HepG2 (cell line): ENCODE measurements at regions not wholly inside any gene's neighbourhood (a gene's known extent, or its start where the extent isn't known, plus 50 kb on each side); places are given as distances from the start of the nearest gene placed in this dataset.

Source experiments
- ATAC-seq: fragments of 200-7000 bp; cut with Tn5 transposase; 3 replicates; pipeline ENCODE4 v1.9.1; 2020; ENCODE audit warnings: mild to moderate bottlenecking, moderate library complexity
- BruUV-seq: library from RNA; stranded (reverse); fragments of 400-500 nt; replicated peaks from 2 replicates; lab custom pipeline; 2021; lab: Mats Ljungman, UMichigan
- CTCF ChIA-PET: fragments of 300-600 bp; formaldehyde crosslinking; extraction: SDS; loops from one replicate; lab custom pipeline; 2021; ENCODE audit warnings: low total read pairs, inconsistent platforms, low intra/inter-chr PET ratio; lab: Yijun Ruan, JAX
- POLR2A ChIA-PET: fragments of 350-600 bp; sonication (Branson Sonifier 250); formaldehyde crosslinking; loops from one replicate; lab custom pipeline; 2020; ENCODE audit warnings: antibody characterized with exemption, inconsistent platforms; lab: Yijun Ruan, JAX
- DNase-seq: peaks from one replicate; pipeline ENCODE4 v3.0.0-alpha.2; 2015; ENCODE audit warnings: low spot score
- FAIRE-seq: peaks from 3 replicates; lab custom pipeline; 2011; peaks lifted over from hg19 to GRCh38; lab: Jason Lieb, UNC
- H2AFZ ChIP-seq: one replicate; pipeline ENCODE4 v1.6.1; 2011; ENCODE audit warnings: low read length, inconsistent platforms
- H3K27ac ChIP-seq: fragments of 300-600 bp; 3 replicates; pipeline ENCODE4 v1.8.0; 2011; ENCODE audit warnings: mixed run types, mild to moderate bottlenecking, mixed read lengths, low read length, inconsistent platforms; ENCODE audit not compliant: insufficient read depth; ENCODE audit errors: extremely low read length
- H3K27me3 ChIP-seq, 2 experiments: fragments of 200-600 bp in 1 of 2; 2 replicates in 1 of 2; 3 replicates in 1 of 2; pipeline versions ENCODE4 v1.6.0 to v1.8.0; 2011; ENCODE audit warnings: low read length in 2 of 2, mild to moderate bottlenecking in 2 of 2, moderate library complexity in 2 of 2, inconsistent platforms in 1 of 2; ENCODE audit not compliant: insufficient read depth in 2 of 2, control insufficient read depth in 1 of 2
- H3K36me3 ChIP-seq, 2 experiments: fragments of 200-600 bp in 1 of 2; replicated peaks in 1 of 2; 2 replicates in 1 of 2; 3 replicates in 1 of 2; pipeline versions ENCODE4 v1.5.1 to v1.8.0; 2011; ENCODE audit warnings: low read length in 2 of 2, inconsistent platforms in 1 of 2; ENCODE audit not compliant: insufficient read depth in 2 of 2, control insufficient read depth in 1 of 2
- H3K4me1 ChIP-seq: 2 replicates; pipeline ENCODE4 v1.5.1; 2012; ENCODE audit warnings: low read length, inconsistent platforms; ENCODE audit not compliant: insufficient read depth
- H3K4me2 ChIP-seq: 2 replicates; pipeline ENCODE4 v1.6.0; 2011; ENCODE audit warnings: low read depth, low read length, inconsistent platforms
- H3K4me3 ChIP-seq, 3 experiments: fragments of 200-600 bp in 1 of 3; sonication (generic), shearing (Covaris generic) in 1 of 3; replicated peaks in 1 of 3; 2 replicates each; pipeline ENCODE4 v1.5.1; 2011 to 2016; ENCODE audit warnings: low read length in 3 of 3, inconsistent platforms in 2 of 3, low read depth in 2 of 3, mild to moderate bottlenecking in 2 of 3, control low read depth in 1 of 3, mixed read lengths in 1 of 3; ENCODE audit not compliant: insufficient read depth in 1 of 3
- H3K79me2 ChIP-seq: one replicate; pipeline ENCODE4 v1.6.1; 2011; ENCODE audit warnings: low read length, inconsistent platforms; ENCODE audit not compliant: insufficient read depth
- H3K9ac ChIP-seq: 2 replicates; pipeline ENCODE4 v1.6.0; 2011; ENCODE audit warnings: mild to moderate bottlenecking, low read depth, low read length, inconsistent platforms; ENCODE audit not compliant: insufficient read depth
- H3K9me3 ChIP-seq: 2 replicates; pipeline ENCODE4 v1.5.1; 2012; ENCODE audit warnings: mild to moderate bottlenecking, low read length
- H4K20me1 ChIP-seq: 2 replicates; pipeline ENCODE4 v1.6.0; 2011; ENCODE audit warnings: inconsistent platforms, mild to moderate bottlenecking, low read length, moderate library complexity; ENCODE audit not compliant: insufficient read depth
- EHMT2 ChIP-seq: fragments of 200-600 bp; sonication (generic); IDR thresholded peaks from 2 replicates; pipeline ENCODE4 v1.7.0; 2017; ENCODE audit warnings: antibody characterized with exemption, low read depth, low read length, borderline replicate concordance
- ETV6 ChIP-seq: sonication (generic); formaldehyde crosslinking; conservative IDR thresholded peaks from 2 replicates; pipeline ENCODE4 v1.4.0; 2020; ENCODE audit warnings: missing genetic modification reagents
- HMGXB4 ChIP-seq, 2 experiments: sonication (generic) in 1 of 2; formaldehyde crosslinking in 1 of 2; IDR thresholded peaks; 2 replicates each; pipeline versions ENCODE4 v1.4.0 to v1.6.1; 2018 to 2020; ENCODE audit warnings: missing genetic modification reagents in 2 of 2, borderline replicate concordance in 1 of 2, low read depth in 1 of 2, mild to moderate bottlenecking in 1 of 2, missing biosample characterization in 1 of 2
- MAFG ChIP-seq: sonication (generic); formaldehyde crosslinking; IDR thresholded peaks from 2 replicates; pipeline ENCODE4 v1.5.1; 2020; ENCODE audit warnings: mild to moderate bottlenecking, missing genetic modification reagents
- MTA1 ChIP-seq: sonication (generic); formaldehyde crosslinking; IDR thresholded peaks from 2 replicates; pipeline ENCODE4 v1.4.0; 2020; ENCODE audit warnings: missing genetic modification reagents, mild to moderate bottlenecking, borderline replicate concordance
- MTF1 ChIP-seq: sonication (generic); formaldehyde crosslinking; IDR thresholded peaks from 2 replicates; pipeline ENCODE4 v1.5.0; 2020; ENCODE audit warnings: missing genetic modification reagents
- YY1 ChIP-seq: IDR thresholded peaks from 2 replicates; pipeline ENCODE4 v1.6.1; 2011; ENCODE audit warnings: low read length, low read depth, moderate library complexity, mild to moderate bottlenecking; ENCODE audit not compliant: insufficient read depth, insufficient replicate concordance
- ZNF335 ChIP-seq: sonication (generic); formaldehyde crosslinking; IDR thresholded peaks from 2 replicates; pipeline ENCODE4 v1.4.0; 2020; ENCODE audit warnings: missing genetic modification reagents
- ZNF556 ChIP-seq: sonication (generic); formaldehyde crosslinking; IDR thresholded peaks from 2 replicates; pipeline ENCODE4 v1.4.0; 2020; ENCODE audit warnings: mild to moderate bottlenecking, missing genetic modification reagents, borderline replicate concordance
- ZNF558 ChIP-seq: sonication (generic); formaldehyde crosslinking; IDR thresholded peaks from 2 replicates; pipeline ENCODE4 v1.9.0; 2022; ENCODE audit warnings: mild to moderate bottlenecking, missing genetic modification reagents, borderline replicate concordance
- WGBS: methylation state at CpG from one replicate; pipeline ENCODE4 v1.1.6; 2017; ENCODE audit warnings: low lambda C conversion rate; 5-methylcytosine and 5-hydroxymethylcytosine counted together
- in situ Hi-C: cut with HindIII; loops from 2 replicates; pipeline ENCODE4 v1.10.0; 2017; ENCODE audit warnings: low pct_unique_long_range_greater_than_20kb; ENCODE audit not compliant: extremely low pct_ligation_motif_present
- intact Hi-C: fragments of 100-400 bp; cut with micrococcal nuclease; formaldehyde crosslinking; loops from one replicate; pipeline ENCODE4 v1.10.0; 2022; ENCODE audit not compliant: unreplicated experiment
- TF ChIP-seq, protein P1 (sequence below): sonication (generic); formaldehyde crosslinking; IDR thresholded peaks from 2 replicates; pipeline ENCODE4 v1.4.0; 2020; ENCODE audit warnings: missing genetic modification reagents
- TF ChIP-seq, protein P2 (sequence below): sonication (generic); formaldehyde crosslinking; IDR thresholded peaks from 2 replicates; pipeline ENCODE4 v1.4.0; 2020; ENCODE audit warnings: missing genetic modification reagents

GRCh38 chr10:10819206-10819856 is 198.3 kb upstream of the CELF2 start:
- Histone ChIP-seq H3K4me3 (no peak overlapping the region), H3K79me2 (no peaks in the 10 kb centered on the region), H3K36me3 (no peaks in the 10 kb centered on the region), H3K27ac (no peak overlapping the region), H3K9me3 (peaks cover 31% of the 10 kb centered on the region), H3K4me2 (no peak overlapping the region), H3K27me3 (no peaks in the 10 kb centered on the region), H4K20me1 (no peaks in the 10 kb centered on the region), H2AFZ (no peak overlapping the region), H3K9ac (no peak overlapping the region), H3K4me1 (no peaks in the 10 kb centered on the region)
- WGBS = 32% methylated on average over 7 of the region's 7 CpGs
- no peak for DNase-seq
- ChIA-PET CTCF (no interaction called here), POLR2A (no interaction called here)
- in situ Hi-C loops = no loop called here
- FAIRE-seq = no peak
- TF ChIP-seq MTF1 (CRISPR knock-in tag) (no peak), ZNF556 (no peak), ZNF335 (CRISPR knock-in tag) (no peak), ETV6 (CRISPR knock-in tag) (no peak), MAFG (CRISPR knock-in tag) (no peak), ZNF558 (CRISPR knock-in tag) (no peak), HMGXB4 (CRISPR knock-in tag; IDR thresholded peaks at IDR 0.05; ENCODE audit: borderline replicate concordance in 1 of 2, low read depth in 1 of 2) (no peak), EHMT2 (no peak), MTA1 (CRISPR knock-in tag) (no peak), YY1 (no peak)
- TF ChIP-seq, protein P1, sequence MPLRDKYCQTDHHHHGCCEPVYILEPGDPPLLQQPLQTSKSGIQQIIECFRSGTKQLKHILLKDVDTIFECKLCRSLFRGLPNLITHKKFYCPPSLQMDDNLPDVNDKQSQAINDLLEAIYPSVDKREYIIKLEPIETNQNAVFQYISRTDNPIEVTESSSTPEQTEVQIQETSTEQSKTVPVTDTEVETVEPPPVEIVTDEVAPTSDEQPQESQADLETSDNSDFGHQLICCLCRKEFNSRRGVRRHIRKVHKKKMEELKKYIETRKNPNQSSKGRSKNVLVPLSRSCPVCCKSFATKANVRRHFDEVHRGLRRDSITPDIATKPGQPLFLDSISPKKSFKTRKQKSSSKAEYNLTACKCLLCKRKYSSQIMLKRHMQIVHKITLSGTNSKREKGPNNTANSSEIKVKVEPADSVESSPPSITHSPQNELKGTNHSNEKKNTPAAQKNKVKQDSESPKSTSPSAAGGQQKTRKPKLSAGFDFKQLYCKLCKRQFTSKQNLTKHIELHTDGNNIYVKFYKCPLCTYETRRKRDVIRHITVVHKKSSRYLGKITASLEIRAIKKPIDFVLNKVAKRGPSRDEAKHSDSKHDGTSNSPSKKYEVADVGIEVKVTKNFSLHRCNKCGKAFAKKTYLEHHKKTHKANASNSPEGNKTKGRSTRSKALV (CRISPR knock-in tag) = no peak
- TF ChIP-seq, protein P2, sequence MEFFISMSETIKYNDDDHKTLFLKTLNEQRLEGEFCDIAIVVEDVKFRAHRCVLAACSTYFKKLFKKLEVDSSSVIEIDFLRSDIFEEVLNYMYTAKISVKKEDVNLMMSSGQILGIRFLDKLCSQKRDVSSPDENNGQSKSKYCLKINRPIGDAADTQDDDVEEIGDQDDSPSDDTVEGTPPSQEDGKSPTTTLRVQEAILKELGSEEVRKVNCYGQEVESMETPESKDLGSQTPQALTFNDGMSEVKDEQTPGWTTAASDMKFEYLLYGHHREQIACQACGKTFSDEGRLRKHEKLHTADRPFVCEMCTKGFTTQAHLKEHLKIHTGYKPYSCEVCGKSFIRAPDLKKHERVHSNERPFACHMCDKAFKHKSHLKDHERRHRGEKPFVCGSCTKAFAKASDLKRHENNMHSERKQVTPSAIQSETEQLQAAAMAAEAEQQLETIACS = no peak
- intact Hi-C loops = no loop called here
- ATAC-seq = no peak
- BruUV-seq = no TSS peak
